ENCODE measurements at regions not wholly inside any gene's neighbourhood (a gene's known extent, or its start where the extent isn't known, plus 50 kb on each side); places are given as distances from the start of the nearest gene placed in this dataset.

DNA sequence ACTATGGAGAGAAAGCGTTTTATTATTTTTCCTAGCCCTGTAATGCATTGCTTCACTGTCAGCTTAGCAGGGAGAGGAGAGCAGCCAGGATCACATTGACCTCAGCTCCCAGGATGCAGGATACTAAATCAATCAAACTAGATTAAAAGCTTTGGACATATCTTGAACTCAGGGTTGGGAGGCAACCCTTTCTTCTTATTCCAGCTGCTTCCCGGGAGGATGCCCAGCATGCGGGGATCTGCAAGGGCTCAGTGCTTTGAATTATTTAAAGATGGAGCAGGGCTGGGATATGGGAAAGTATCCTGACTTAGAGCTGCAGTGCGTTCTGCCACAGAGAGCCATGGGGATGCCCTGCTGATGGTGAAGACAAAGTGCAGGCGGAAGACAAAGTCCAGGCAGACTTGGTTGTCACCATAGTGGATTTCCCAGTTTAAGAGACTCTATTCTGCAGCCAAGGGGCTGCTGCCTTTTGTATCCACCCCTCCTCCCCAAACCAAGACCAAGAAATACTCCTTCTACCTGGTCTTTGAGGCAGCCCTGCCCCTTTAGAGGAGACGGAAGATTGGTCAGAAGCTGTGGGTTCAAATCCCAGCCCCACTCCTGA, 1035.0 kb downstream of the TBC1D22A start:
- DNase-seq = no peak

DNA sequence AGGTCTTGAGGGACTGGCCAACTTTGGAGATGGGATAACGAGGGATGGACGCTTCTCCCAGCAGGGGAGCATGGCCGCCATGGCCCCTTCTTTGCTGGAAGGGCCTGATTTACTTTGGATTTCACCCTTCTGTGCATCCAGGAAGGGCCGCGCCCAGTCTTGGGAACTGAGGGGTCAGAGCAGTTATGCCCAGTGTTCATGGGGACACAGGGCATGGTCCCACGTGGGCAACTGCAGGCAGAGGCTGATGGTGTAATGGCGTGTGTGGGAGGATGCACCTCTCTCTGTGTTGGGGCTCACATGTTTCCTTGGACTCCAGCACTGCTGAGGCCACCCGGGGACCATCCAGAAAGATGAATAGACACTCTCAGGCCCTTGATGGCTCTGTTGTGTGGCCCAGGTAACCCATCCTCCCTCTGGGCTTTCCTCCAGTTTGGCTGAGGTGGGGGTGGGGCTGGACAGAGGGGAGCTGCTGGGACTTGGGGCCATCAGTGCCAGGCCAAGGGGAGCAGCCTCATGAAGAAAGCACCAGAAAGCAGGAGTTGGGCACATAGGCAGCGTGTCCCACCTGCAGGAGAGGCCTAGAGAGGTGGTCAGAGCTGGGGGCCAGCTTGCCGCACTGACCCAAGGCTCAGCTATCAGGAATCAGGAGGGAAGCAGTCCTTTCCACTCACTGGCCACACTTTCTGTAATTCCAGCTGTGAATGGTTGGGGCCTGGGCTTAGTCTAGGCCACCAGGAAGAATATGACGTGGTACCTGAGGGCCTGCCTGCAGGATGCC, 1033.9 kb downstream of the TBC1D22A start:
- no peak for DNase-seq

GRCh38 chr22:47795477-47796127, 1033.2 kb downstream of the TBC1D22A start:
- no peak for DNase-seq

GRCh38 chr22:47794851-47795250, 1032.4 kb downstream of the TBC1D22A start:
- no peak for DNase-seq

GRCh38 chr22:47793304-47794101, 1031.1 kb downstream of the TBC1D22A start:
- no peak for DNase-seq

DNA sequence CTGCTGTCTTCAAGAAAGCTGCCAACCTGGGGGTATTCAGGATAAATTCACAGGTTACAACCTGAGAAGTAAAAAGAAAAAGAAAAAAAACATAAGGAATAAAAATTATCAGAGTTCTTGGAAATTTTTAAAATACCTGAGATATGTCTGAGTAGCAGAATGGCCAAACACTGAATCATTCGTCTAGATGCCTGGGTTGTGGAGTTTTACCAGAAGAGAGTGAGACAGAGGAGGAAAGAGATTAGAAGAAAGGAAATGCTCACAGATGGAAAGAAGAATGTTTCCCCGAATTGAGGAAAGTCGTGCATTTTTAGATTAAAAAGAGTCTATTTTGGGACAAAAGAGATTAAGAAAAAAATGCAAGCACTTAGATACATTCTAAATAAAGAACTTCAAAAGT, 1026.7 kb downstream of the TBC1D22A start:
- no peak for DNase-seq

GRCh38 chr22:47788461-47788860, 1026.0 kb downstream of the TBC1D22A start:
- DNase-seq = no peak

DNA sequence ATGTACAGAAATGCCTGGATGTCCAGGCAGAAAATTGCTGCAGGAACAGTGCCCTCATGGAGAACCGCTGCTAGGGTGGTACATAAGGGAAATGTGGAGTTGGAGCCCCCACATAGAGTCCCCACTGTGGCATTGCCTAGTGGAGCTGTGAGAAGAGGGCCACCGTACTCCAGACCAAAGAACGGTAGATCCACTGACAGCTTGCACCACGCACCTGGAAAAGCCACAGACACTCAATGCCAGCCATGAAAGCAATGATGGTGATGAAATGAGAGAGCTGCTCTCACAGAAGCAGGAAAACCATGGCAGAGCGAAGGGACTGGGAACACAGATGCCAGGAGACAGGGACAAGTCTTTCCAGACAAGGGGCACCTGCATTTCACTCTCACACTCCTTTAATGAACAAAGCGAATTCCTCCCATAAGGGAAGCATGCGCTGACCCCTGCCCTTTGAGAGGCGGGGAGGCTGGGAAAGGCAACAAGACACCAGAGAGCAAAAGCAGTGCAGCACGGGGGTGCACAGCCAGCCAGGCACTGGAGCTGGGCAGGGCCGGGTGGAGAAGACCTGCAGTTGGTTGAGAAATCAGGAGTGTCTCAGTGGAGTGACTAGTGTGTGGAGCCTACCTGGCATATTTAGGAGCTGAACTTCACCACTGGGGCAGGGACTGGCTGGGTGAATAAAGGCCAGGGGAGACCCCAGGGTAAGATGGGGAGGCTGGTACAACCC, 1025.2 kb downstream of the TBC1D22A start:
- DNase-seq = no peak

DNA sequence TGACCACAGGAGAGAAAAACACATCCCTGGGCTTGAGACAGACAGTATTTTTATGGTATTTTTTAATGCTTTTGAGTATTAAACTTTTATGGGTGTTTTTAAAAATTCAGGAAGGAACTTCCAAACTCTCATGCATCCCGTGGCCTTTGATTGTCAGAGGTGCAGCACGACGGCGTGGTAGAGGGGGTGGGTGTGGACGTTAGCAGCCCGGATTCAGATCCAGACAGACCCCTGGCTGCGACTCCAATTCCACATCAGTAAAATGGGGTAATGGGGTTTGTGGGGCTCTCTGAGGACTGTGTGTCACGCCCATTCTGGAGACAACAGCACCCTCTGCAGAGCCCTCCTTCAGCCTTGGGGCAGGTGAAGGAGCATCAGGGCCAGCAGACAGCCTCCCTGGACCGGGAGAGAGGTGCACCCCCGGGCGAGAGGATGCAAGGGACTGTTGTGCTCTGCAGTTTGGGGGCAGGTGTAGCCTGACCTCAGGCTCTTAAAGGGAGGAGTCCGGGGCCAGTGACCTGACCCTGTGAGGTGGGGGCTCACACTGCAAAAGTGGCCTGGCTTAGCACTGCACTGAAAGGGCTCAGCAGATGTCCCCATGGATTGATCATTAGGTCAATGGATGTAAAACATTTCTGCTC, 1024.3 kb downstream of the TBC1D22A start:
- DNase-seq = no peak

GRCh38 chr22:47784991-47785390, 1022.5 kb downstream of the TBC1D22A start:
- no peak for DNase-seq

GRCh38 chr22:47784367-47784983, 1022.0 kb downstream of the TBC1D22A start:
- no peak for DNase-seq

DNA sequence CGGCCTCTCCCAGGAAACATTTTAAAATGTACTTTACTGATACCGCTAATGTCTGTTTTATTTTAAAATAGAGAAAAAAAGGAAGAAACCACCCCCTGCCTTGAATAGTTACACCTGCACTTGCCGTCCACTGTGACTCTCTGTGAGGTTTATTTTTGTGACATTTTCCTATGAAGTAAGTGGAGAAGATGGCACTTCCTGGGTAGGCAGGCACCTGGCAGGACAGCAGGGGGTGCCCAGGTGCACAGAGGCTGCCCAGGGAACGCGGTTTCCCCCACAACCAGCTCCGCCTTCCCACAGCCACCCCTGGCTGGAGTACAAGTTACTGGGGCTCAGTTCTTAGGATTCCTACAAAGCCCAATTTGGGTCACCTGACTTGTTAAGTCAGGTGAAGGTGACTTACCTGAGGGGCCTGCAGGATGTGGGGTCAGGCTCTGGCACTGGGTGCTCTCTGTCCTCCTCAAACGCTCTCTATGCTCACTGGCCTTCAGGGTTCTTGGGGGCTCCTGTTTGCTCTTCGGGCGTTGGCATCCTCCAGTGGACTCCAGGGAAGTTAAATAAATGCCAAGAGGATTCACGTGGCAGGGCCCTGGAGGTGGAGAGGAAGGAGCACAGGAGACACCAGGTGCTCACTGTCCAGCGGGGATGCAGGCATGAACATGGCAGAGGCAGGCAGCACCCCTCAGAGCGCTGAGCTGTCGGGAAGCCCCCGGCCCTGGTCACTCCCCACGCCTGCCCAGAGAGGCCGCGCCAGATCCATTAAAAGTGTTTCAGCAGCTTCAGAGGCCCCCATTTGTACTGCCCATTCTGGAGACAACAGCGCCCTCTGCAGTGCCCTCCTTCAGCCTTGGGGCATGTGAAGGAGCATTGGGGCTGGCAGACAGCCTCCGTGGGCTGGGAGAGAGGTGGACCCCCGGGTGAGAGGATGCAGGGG, 1021.2 kb downstream of the TBC1D22A start:
- DNase-seq = no peak

- DNase-seq = no peak
These were observed 1020.1 kb downstream of the TBC1D22A start for GRCh38 chr22:47782328-47783075.

GRCh38 chr22:47781427-47782111, 1019.1 kb downstream of the TBC1D22A start:
- no peak for DNase-seq

GRCh38 chr22:47781024-47781423, 1018.6 kb downstream of the TBC1D22A start:
- DNase-seq = no peak

DNA sequence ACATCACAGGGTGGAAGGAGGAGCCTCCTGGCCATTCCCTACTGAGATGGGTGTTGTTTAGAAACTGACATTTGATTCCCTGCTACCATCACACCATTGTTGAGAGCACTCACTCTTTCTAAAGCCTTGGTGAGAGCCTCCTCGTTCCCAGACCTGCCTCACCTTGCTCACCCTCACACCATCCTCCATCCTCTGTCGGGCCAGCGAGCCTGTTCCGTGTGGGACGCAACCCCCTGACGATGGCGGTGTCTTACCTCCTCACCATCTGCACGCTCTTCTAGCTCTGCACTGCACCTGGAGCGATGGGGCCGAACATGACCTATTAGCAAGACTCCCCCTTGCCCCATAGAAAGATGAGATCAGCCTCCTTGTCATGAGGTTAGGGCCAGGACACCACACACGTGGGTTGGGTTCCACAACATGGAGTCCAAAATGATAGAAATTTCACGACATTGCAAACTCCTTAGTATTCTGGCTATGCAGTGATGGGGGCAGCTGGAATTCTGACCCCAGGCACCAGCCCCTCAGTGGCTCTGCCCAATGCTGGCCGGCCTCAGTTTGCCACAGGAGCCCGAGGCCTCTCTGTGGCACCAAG, 1017.9 kb downstream of the TBC1D22A start:
- no peak for DNase-seq

DNA sequence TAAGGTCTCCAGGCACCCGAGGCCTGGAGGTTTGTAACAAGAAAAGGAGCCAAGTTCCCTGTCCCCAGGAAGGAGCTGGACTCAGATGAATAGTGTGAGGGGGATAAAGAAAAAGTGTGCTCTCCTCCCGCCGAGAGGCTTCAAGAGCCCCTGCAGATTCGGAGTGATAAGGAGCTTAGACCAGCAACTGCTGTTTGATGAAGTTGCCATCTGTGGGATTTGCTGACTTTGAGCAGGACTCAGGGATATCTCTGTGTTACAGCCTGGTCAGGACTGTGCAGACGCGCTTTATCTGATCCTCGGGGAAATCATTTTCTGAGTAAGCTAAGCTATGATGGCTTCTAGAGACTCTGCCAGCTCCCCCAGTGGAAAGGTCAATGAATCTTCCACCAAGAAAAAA, 1017.0 kb downstream of the TBC1D22A start:
- DNase-seq = no peak

DNA sequence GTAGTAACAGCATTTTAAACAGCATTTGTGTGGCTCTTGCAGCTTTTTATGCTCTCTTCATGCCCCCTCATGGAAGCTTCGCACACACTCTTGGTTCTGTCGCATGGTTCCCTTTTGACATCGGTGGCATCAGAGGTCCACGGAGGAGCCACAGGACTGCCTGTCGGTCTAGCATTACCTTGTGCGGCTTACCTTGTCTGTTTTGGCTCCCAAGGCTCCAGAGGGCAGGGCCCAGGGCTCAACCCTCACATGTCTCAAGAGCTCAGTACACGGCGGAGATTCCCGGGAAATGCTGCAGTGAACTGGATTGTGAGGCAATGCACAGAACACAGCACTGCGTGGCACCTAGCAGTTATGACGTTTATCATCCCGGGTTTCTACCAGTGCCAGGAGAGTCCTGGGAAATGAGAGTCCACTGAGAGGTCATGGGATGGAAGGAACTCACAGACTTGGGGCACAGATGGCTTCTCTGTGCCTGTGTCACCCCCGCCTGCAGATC, 1015.8 kb downstream of the TBC1D22A start:
- DNase-seq = no peak

Measured in activated CD4-positive, alpha-beta T cell treated with anti-CD3 and anti-CD28 coated beads, Interleukin-2, amount 50 U/mL, for 16 hours (primary cell).